ENCODE measurements at regions not wholly inside any gene's neighbourhood (a gene's known extent, or its start where the extent isn't known, plus 50 kb on each side); places are given as distances from the start of the nearest gene placed in this dataset.
A peak's percentile ranks its signal among the peaks of the same experiment; 100 is the strongest.

- Histone ChIP-seq H3K9me3 (no peaks in the 10 kb centered on the region), H3K4me1 (no peaks in the 10 kb centered on the region), H3K27ac (no peak overlapping the region), H3K27me3 (no peaks in the 10 kb centered on the region), H3K36me3 (no peaks in the 10 kb centered on the region), H3K4me3 (no peak overlapping the region)
- DNase-seq (ENCODE audit: extremely low spot score in 2 of 2) = no peak
- no peak for TF ChIP-seq POLR2AphosphoS5 (IDR thresholded peaks at IDR 0.05; ENCODE audit: insufficient read depth in 1 of 2, low read depth in 1 of 2)
- no peak for TF ChIP-seq POLR2A (IDR thresholded peaks at IDR 0.05)
- no peak for TF ChIP-seq CTCF (IDR thresholded peaks at IDR 0.05)
- intact Hi-C loops (cut with DNase I) = no loop called here
Measured at GRCh38 chr11:134760957-134761356, 348.9 kb upstream of the B3GAT1 start.

GRCh38 chr11:134760299-134760698 lies 348.3 kb upstream of the B3GAT1 start:
- no peak overlapping the region for H3K4me3 ChIP-seq
- no peaks in the 10 kb centered on the region for H3K9me3 ChIP-seq
- TF ChIP-seq CTCF (IDR thresholded peaks at IDR 0.05) (no peak), POLR2A (IDR thresholded peaks at IDR 0.05) (no peak), POLR2AphosphoS5 (IDR thresholded peaks at IDR 0.05; ENCODE audit: insufficient read depth in 1 of 2, low read depth in 1 of 2) (no peak)
- no peak overlapping the region for H3K27ac ChIP-seq
- intact Hi-C loops (cut with DNase I) = no loop called here
- no peaks in the 10 kb centered on the region for H3K4me1 ChIP-seq
- no peaks in the 10 kb centered on the region for H3K36me3 ChIP-seq
- no peaks in the 10 kb centered on the region for H3K27me3 ChIP-seq
- no peak for DNase-seq (ENCODE audit: extremely low spot score in 2 of 2)

GRCh38 chr11:134759855-134760254 lies 347.8 kb upstream of the B3GAT1 start:
- Histone ChIP-seq H3K27me3 (no peaks in the 10 kb centered on the region), H3K27ac (no peak overlapping the region), H3K36me3 (no peaks in the 10 kb centered on the region), H3K4me3 (no peak overlapping the region), H3K9me3 (no peaks in the 10 kb centered on the region), H3K4me1 (no peaks in the 10 kb centered on the region)
- intact Hi-C loops (cut with DNase I) = no loop called here
- peak in 1 of 2 donors; percentile 67 for DNase-seq (ENCODE audit: extremely low spot score in 2 of 2)
- TF ChIP-seq POLR2AphosphoS5 (IDR thresholded peaks at IDR 0.05; ENCODE audit: insufficient read depth in 1 of 2, low read depth in 1 of 2) (no peak), CTCF (IDR thresholded peaks at IDR 0.05) (no peak), POLR2A (IDR thresholded peaks at IDR 0.05) (no peak)

GRCh38 chr11:134759274-134759673 lies 347.2 kb upstream of the B3GAT1 start:
- Histone ChIP-seq H3K4me3 (no peak overlapping the region), H3K27ac (no peak overlapping the region), H3K9me3 (no peaks in the 10 kb centered on the region), H3K27me3 (no peaks in the 10 kb centered on the region), H3K36me3 (no peaks in the 10 kb centered on the region), H3K4me1 (no peaks in the 10 kb centered on the region)
- DNase-seq (ENCODE audit: extremely low spot score in 2 of 2) = no peak
- intact Hi-C loops (cut with DNase I) = no loop called here
- no peak for TF ChIP-seq POLR2A (IDR thresholded peaks at IDR 0.05)
- no peak for TF ChIP-seq CTCF (IDR thresholded peaks at IDR 0.05)
- no peak for TF ChIP-seq POLR2AphosphoS5 (IDR thresholded peaks at IDR 0.05; ENCODE audit: insufficient read depth in 1 of 2, low read depth in 1 of 2)

DNA sequence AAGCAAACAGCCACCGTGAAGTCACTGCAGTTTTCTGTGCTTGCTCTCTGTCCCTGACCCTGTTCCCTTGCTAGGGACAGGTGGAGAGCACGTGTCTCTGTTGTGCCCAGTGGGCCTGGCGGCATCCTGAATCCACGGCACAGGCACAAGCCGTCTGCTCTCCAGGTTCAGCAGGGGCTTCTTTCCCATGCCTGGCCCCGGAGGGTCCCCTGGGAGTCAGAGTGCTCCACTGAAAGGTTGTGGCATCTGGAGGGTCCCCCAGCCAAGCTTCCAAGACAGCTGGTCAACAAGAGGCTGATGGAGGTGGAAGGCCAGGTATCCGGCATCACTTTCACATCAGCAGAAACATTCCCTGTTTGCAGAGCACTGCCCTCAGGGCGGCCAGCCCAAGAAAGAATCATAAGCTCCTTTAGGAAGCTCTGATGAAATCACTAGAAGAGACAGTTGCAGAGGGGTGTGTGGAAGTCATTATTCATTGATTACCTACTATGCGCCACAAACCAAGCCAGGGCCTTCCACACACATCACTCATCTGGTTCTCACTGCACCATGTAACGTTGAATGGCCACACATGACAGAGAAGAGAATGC lies 346.4 kb upstream of the B3GAT1 start:
- Histone ChIP-seq H3K9me3 (no peaks in the 10 kb centered on the region), H3K4me1 (no peaks in the 10 kb centered on the region), H3K4me3 (no peak overlapping the region), H3K27ac (no peak overlapping the region), H3K36me3 (no peaks in the 10 kb centered on the region), H3K27me3 (no peaks in the 10 kb centered on the region)
- intact Hi-C loops (cut with DNase I) = no loop called here
- DNase-seq (ENCODE audit: extremely low spot score in 2 of 2) = peak in 1 of 2 donors; percentile 76
- no peak for TF ChIP-seq CTCF (IDR thresholded peaks at IDR 0.05)
- TF ChIP-seq POLR2A (IDR thresholded peaks at IDR 0.05) = no peak
- TF ChIP-seq POLR2AphosphoS5 (IDR thresholded peaks at IDR 0.05; ENCODE audit: insufficient read depth in 1 of 2, low read depth in 1 of 2) = no peak
